Right lobe of liver (tissue), 4 donors: ENCODE measurements at regions not wholly inside any gene's neighbourhood (a gene's known extent, or its start where the extent isn't known, plus 50 kb on each side); places are given as distances from the start of the nearest gene placed in this dataset.

Experiments
- POLR2A ChIP-seq: fragments of 450-650 bp; IDR thresholded peaks from one replicate; pipeline ENCODE4 v1.6.1; 2017; ENCODE audit warnings: antibody characterized with exemption, mild to moderate bottlenecking
- TF ChIP-seq, protein P1 (sequence below), 4 donors: fragments of 200-600 bp in 3 of 4; fragments of 450-650 bp in 1 of 4; IDR thresholded peaks; one replicate each; pipeline versions ENCODE4 v1.5.1 to v1.8.0; 2016 to 2022; ENCODE audit warnings: antibody characterized with exemption in 4 of 4, mild to moderate bottlenecking in 2 of 4
- donor health status: DM: no; HTN: no; CAD: no.
- donor health status: DM: no; HTN: no; CAD: no.
- donor health status: DM: no; HTN: yes; CAD: no.

GRCh38 chr7:91600112-91600511 lies 280.4 kb downstream of the MTERF1 start:
- TF ChIP-seq, protein P1, sequence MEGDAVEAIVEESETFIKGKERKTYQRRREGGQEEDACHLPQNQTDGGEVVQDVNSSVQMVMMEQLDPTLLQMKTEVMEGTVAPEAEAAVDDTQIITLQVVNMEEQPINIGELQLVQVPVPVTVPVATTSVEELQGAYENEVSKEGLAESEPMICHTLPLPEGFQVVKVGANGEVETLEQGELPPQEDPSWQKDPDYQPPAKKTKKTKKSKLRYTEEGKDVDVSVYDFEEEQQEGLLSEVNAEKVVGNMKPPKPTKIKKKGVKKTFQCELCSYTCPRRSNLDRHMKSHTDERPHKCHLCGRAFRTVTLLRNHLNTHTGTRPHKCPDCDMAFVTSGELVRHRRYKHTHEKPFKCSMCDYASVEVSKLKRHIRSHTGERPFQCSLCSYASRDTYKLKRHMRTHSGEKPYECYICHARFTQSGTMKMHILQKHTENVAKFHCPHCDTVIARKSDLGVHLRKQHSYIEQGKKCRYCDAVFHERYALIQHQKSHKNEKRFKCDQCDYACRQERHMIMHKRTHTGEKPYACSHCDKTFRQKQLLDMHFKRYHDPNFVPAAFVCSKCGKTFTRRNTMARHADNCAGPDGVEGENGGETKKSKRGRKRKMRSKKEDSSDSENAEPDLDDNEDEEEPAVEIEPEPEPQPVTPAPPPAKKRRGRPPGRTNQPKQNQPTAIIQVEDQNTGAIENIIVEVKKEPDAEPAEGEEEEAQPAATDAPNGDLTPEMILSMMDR (IDR thresholded peaks at IDR 0.05), result no peak
- TF ChIP-seq POLR2A, result no peak
